GM12878 (cell line): ENCODE measurements at regions not wholly inside any gene's neighbourhood (a gene's known extent, or its start where the extent isn't known, plus 50 kb on each side); places are given as distances from the start of the nearest gene placed in this dataset.

Experiments
- CEBPB ChIP-seq, 2 experiments: fragments of 150-350 bp in 1 of 2; IDR thresholded peaks; 2 replicates each; pipeline ENCODE4 v1.6.1; 2012 to 2014; ENCODE audit warnings: low read depth in 2 of 2, low read length in 2 of 2, borderline replicate concordance in 1 of 2, inconsistent platforms in 1 of 2
- FOS ChIP-seq: IDR thresholded peaks from 3 replicates; pipeline ENCODE4 v1.6.1; 2011; ENCODE audit warnings: borderline replicate concordance; ENCODE audit not compliant: insufficient read length; ENCODE audit errors: extremely low read depth
- FOXK2 ChIP-seq: fragments of 450-650 bp; IDR thresholded peaks from 2 replicates; pipeline ENCODE4 v1.6.1; 2017; ENCODE audit warnings: mild to moderate bottlenecking, moderate library complexity
- MEF2B ChIP-seq: fragments of 450-650 bp; IDR thresholded peaks from 2 replicates; pipeline ENCODE4 v1.6.1; 2018; ENCODE audit warnings: mild to moderate bottlenecking, moderate library complexity; ENCODE audit not compliant: partially characterized antibody, poor library complexity, severe bottlenecking
- MXI1 ChIP-seq: fragments of 150-350 bp; IDR thresholded peaks from 2 replicates; pipeline ENCODE4 v1.6.1; 2011; ENCODE audit warnings: low read depth, mild to moderate bottlenecking, inconsistent platforms, low read length, improper control_type of control experiment
- RAD21 ChIP-seq: IDR thresholded peaks from 2 replicates; pipeline ENCODE4 v1.6.1; 2011; ENCODE audit warnings: mild to moderate bottlenecking, low read depth, low read length, moderate library complexity; ENCODE audit not compliant: insufficient read depth
- RCOR1 ChIP-seq: conservative IDR thresholded peaks from 2 replicates; pipeline ENCODE4 v1.6.1; 2012; ENCODE audit warnings: low read depth, low read length, improper control_type of control experiment
- SIX5 ChIP-seq: IDR thresholded peaks from 2 replicates; pipeline ENCODE4 v1.6.1; 2011; ENCODE audit warnings: mild to moderate bottlenecking, low read depth, low read length, moderate library complexity; ENCODE audit not compliant: severe bottlenecking
- TAF1 ChIP-seq: IDR thresholded peaks from 2 replicates; pipeline ENCODE4 v1.6.1; 2011; ENCODE audit warnings: mild to moderate bottlenecking, low read depth, low read length, borderline replicate concordance
- WRNIP1 ChIP-seq: IDR thresholded peaks from 2 replicates; pipeline ENCODE4 v1.6.1; 2011; ENCODE audit warnings: low read depth, low read length, improper control_type of control experiment, borderline replicate concordance
- ZNF622 ChIP-seq: fragments of 450-650 bp; IDR thresholded peaks from 2 replicates; pipeline ENCODE4 v1.6.1; 2017; ENCODE audit warnings: mild to moderate bottlenecking, inconsistent platforms
- TF ChIP-seq, protein P1 (sequence below): fragments of 450-650 bp; formaldehyde crosslinking; IDR thresholded peaks from 2 replicates; pipeline ENCODE4 v1.4.0; 2022; ENCODE audit warnings: mild to moderate bottlenecking, moderate library complexity
- TF ChIP-seq, protein P2 (sequence below): fragments of 450-650 bp; conservative IDR thresholded peaks from 2 replicates; pipeline ENCODE4 v1.6.1; 2017; ENCODE audit warnings: mild to moderate bottlenecking, moderate library complexity
- TF ChIP-seq, protein P3 (sequence below): IDR thresholded peaks from 2 replicates; pipeline ENCODE4 v1.6.1; 2012; ENCODE audit warnings: mild to moderate bottlenecking, low read depth, low read length
- TF ChIP-seq, protein P4 (sequence below): fragments of 450-650 bp; formaldehyde crosslinking; IDR thresholded peaks from 2 replicates; pipeline ENCODE4 v1.5.0; 2022; ENCODE audit warnings: mild to moderate bottlenecking, missing genetic modification characterization

DNA sequence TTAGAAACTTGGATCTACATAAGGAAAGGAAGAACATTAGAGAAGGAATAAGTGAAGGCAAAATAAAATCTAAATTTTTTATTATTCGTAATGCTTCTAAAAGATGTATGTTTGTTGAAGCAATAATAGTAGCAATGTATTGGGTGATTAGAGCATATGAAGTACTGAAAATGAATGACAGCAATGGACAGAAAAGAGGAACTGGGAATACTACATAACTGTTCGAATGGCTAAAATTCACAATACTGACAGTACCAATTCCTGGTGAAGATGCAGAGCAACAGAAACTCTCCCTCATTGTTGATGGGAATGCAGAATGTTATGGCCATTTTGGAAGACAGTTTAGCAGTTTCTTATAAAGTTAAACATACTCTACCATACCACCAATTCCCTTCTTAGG lies 177.3 kb upstream of the SPEF2 start (continued):
- TF ChIP-seq MEF2B: no peak
- TF ChIP-seq RAD21: no peak
- no peak for TF ChIP-seq MXI1
- TF ChIP-seq CEBPB (IDR thresholded peaks at IDR 0.05; ENCODE audit: borderline replicate concordance in 1 of 2, low read depth in 2 of 2, low read length in 2 of 2): no peak
- TF ChIP-seq SIX5: no peak
- TF ChIP-seq, protein P1, sequence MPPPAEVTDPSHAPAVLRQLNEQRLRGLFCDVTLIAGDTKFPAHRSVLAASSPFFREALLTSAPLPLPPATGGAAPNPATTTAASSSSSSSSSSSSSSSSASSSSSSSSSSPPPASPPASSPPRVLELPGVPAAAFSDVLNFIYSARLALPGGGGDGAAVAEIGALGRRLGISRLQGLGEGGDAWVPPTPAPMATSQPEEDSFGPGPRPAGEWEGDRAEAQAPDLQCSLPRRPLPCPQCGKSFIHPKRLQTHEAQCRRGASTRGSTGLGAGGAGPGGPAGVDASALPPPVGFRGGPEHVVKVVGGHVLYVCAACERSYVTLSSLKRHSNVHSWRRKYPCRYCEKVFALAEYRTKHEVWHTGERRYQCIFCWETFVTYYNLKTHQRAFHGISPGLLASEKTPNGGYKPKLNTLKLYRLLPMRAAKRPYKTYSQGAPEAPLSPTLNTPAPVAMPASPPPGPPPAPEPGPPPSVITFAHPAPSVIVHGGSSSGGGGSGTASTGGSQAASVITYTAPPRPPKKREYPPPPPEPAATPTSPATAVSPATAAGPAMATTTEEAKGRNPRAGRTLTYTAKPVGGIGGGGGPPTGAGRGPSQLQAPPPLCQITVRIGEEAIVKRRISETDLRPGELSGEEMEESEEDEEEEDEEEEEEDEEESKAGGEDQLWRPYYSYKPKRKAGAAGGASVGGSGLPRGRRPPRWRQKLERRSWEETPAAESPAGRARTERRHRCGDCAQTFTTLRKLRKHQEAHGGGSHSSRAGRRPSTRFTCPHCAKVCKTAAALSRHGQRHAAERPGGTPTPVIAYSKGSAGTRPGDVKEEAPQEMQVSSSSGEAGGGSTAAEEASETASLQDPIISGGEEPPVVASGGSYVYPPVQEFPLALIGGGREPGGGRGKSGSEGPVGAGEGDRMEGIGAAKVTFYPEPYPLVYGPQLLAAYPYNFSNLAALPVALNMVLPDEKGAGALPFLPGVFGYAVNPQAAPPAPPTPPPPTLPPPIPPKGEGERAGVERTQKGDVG (CRISPR knock-in tag): no peak
- TF ChIP-seq, protein P2, sequence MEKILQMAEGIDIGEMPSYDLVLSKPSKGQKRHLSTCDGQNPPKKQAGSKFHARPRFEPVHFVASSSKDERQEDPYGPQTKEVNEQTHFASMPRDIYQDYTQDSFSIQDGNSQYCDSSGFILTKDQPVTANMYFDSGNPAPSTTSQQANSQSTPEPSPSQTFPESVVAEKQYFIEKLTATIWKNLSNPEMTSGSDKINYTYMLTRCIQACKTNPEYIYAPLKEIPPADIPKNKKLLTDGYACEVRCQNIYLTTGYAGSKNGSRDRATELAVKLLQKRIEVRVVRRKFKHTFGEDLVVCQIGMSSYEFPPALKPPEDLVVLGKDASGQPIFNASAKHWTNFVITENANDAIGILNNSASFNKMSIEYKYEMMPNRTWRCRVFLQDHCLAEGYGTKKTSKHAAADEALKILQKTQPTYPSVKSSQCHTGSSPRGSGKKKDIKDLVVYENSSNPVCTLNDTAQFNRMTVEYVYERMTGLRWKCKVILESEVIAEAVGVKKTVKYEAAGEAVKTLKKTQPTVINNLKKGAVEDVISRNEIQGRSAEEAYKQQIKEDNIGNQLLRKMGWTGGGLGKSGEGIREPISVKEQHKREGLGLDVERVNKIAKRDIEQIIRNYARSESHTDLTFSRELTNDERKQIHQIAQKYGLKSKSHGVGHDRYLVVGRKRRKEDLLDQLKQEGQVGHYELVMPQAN: no peak
- TF ChIP-seq, protein P3, sequence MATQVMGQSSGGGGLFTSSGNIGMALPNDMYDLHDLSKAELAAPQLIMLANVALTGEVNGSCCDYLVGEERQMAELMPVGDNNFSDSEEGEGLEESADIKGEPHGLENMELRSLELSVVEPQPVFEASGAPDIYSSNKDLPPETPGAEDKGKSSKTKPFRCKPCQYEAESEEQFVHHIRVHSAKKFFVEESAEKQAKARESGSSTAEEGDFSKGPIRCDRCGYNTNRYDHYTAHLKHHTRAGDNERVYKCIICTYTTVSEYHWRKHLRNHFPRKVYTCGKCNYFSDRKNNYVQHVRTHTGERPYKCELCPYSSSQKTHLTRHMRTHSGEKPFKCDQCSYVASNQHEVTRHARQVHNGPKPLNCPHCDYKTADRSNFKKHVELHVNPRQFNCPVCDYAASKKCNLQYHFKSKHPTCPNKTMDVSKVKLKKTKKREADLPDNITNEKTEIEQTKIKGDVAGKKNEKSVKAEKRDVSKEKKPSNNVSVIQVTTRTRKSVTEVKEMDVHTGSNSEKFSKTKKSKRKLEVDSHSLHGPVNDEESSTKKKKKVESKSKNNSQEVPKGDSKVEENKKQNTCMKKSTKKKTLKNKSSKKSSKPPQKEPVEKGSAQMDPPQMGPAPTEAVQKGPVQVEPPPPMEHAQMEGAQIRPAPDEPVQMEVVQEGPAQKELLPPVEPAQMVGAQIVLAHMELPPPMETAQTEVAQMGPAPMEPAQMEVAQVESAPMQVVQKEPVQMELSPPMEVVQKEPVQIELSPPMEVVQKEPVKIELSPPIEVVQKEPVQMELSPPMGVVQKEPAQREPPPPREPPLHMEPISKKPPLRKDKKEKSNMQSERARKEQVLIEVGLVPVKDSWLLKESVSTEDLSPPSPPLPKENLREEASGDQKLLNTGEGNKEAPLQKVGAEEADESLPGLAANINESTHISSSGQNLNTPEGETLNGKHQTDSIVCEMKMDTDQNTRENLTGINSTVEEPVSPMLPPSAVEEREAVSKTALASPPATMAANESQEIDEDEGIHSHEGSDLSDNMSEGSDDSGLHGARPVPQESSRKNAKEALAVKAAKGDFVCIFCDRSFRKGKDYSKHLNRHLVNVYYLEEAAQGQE: no peak
- TF ChIP-seq, protein P4, sequence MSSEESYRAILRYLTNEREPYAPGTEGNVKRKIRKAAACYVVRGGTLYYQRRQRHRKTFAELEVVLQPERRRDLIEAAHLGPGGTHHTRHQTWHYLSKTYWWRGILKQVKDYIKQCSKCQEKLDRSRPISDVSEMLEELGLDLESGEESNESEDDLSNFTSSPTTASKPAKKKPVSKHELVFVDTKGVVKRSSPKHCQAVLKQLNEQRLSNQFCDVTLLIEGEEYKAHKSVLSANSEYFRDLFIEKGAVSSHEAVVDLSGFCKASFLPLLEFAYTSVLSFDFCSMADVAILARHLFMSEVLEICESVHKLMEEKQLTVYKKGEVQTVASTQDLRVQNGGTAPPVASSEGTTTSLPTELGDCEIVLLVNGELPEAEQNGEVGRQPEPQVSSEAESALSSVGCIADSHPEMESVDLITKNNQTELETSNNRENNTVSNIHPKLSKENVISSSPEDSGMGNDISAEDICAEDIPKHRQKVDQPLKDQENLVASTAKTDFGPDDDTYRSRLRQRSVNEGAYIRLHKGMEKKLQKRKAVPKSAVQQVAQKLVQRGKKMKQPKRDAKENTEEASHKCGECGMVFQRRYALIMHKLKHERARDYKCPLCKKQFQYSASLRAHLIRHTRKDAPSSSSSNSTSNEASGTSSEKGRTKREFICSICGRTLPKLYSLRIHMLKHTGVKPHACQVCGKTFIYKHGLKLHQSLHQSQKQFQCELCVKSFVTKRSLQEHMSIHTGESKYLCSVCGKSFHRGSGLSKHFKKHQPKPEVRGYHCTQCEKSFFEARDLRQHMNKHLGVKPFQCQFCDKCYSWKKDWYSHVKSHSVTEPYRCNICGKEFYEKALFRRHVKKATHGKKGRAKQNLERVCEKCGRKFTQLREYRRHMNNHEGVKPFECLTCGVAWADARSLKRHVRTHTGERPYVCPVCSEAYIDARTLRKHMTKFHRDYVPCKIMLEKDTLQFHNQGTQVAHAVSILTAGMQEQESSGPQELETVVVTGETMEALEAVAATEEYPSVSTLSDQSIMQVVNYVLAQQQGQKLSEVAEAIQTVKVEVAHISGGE (CRISPR knock-in tag): no peak
- TF ChIP-seq ZNF622: no peak
- no peak for TF ChIP-seq FOXK2
- TF ChIP-seq FOS: no peak
- TF ChIP-seq RCOR1: no peak
- no peak for TF ChIP-seq TAF1
- TF ChIP-seq WRNIP1: no peak
